IPS-15b (cell line): ENCODE measurements at regions not wholly inside any gene's neighbourhood (a gene's known extent, or its start where the extent isn't known, plus 50 kb on each side); places are given as distances from the start of the nearest gene placed in this dataset.

Experiments used
- H3K27me3 ChIP-seq: one replicate; pipeline ENCODE4 v1.6.1; 2013; ENCODE audit warnings: low read length; ENCODE audit not compliant: control insufficient read depth, insufficient read depth
- H3K36me3 ChIP-seq: one replicate; pipeline ENCODE4 v1.6.1; 2013; ENCODE audit warnings: low read length; ENCODE audit not compliant: control insufficient read depth, insufficient read depth
- H3K4me1 ChIP-seq: one replicate; pipeline ENCODE4 v1.6.1; 2013; ENCODE audit warnings: mild to moderate bottlenecking, low read length; ENCODE audit not compliant: control insufficient read depth, insufficient read depth
- H3K4me3 ChIP-seq: one replicate; pipeline ENCODE4 v1.5.1; 2013; ENCODE audit warnings: low read depth, low read length
- H3K9ac ChIP-seq: one replicate; pipeline ENCODE4 v1.6.1; 2013; ENCODE audit warnings: low read depth, mild to moderate bottlenecking, low read length
- H3K9me3 ChIP-seq: one replicate; pipeline ENCODE4 v1.6.1; 2013; ENCODE audit warnings: mild to moderate bottlenecking, low read length; ENCODE audit not compliant: control insufficient read depth, insufficient read depth

DNA sequence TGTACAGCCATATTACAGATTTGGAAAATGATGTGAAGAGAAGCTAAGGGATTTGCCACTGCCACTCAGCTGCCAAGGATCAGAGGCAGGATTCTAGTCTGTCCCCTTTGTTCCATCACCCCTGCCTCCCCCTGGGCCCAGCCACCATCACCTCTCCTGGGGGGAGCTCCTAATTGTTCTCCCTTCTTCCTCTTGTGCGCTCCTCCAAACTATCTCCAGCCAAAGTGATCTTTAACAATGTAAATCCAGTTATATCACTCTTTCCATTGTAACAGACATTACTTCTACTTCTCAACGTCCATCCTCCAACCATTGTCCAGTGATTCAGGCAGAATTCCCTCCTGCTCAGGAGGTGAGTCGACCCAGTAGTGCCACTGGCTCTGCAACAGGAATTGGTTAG lies 164.1 kb downstream of the PLPP3 start:
- H3K27me3 ChIP-seq: no peaks in the 10 kb centered on the region
- no peaks in the 10 kb centered on the region for H3K36me3 ChIP-seq
- H3K9me3 ChIP-seq: no peaks in the 10 kb centered on the region
- H3K9ac ChIP-seq: no peak overlapping the region
- H3K4me3 ChIP-seq: no peak overlapping the region
- H3K4me1 ChIP-seq: peaks cover 4% of the 10 kb centered on the region

DNA sequence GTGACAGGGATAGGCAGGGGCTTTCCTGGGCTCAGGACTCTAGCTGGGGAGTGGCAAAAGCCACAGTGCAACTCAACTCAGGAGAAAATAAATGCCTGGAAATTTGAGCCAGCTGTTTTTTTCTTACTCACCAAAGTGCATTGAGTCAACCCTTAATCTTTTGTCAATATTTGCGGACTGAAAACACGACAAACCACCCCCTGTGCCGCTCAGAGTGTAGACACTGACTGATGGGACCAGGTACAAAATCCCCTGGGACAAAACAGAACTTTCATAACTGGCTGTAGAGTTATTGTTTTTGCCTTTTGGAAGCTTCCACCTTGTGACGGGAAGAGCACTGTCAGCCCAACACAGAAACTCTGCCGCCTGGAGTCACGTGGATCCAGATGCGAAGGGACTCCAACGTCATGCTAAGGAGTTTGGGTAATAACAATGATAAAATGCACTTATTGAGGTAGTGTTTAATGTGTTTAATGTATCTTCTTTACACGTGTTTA lies 164.6 kb downstream of the PLPP3 start:
- Histone ChIP-seq H3K27me3 (no peaks in the 10 kb centered on the region), H3K36me3 (no peaks in the 10 kb centered on the region), H3K9ac (no peak overlapping the region), H3K4me3 (no peak overlapping the region), H3K4me1 (peaks cover 4% of the 10 kb centered on the region), H3K9me3 (no peaks in the 10 kb centered on the region)

DNA sequence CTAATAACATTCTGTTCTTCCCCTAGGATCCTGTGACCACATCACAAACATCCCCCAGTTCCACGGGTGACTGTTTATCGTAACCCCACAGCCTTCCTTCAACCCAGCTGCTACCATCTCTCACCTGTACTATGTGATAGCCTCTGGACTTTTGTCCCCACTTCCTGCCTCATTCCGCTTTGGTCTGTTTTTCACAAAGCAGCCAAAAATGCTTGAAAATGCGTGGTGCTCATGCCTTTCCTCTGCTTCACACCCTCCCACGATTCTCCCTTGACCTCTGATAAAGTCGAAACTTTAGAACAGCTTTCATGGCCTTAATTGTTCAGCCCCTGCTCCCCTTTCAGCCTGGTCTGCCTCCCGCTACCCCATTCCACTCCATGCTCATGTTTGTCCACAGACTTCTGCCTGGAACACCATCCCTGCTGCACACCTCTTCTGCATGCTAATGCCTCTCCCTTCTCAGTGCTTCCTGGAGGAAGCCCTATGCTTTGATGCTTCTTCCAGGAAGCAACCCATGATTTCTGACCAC lies 165.6 kb downstream of the PLPP3 start:
- Histone ChIP-seq H3K27me3 (no peaks in the 10 kb centered on the region), H3K4me3 (no peak overlapping the region), H3K9ac (no peak overlapping the region), H3K36me3 (no peaks in the 10 kb centered on the region), H3K4me1 (peaks cover 4% of the 10 kb centered on the region), H3K9me3 (no peaks in the 10 kb centered on the region)

DNA sequence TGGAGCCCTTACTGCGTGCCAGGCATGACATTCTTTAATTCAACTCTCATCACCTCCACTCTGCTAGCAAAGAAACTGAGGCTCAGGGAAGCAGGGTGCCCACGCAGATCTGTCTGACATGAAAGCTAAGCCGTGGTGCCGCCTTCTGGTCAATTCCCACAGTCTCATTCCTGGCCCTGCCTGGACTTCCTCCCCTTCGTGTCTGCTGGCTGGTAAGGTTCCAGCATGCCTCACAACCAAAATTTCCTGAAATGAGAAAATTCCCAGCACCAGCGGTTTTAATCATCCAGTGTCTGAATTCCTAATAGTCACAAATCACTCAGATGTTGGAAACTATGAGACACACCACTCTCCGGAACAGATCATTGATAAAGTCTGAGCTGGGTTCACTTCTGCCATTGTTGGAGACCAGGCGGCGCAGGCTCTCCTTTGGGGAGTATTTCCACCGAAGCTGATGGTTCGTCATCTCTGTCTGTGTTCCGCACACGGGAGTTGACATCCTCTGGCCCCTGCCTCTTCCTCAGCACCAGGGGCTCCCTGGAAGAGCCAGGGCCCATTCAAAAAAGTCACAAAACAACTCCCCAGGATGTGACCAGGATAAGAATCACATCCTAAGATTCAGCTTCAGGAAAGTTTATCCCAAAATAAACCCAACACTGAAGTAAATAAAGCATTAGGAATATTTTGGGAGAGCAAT lies 167.7 kb downstream of the PLPP3 start:
- Histone ChIP-seq H3K36me3 (no peaks in the 10 kb centered on the region), H3K27me3 (no peaks in the 10 kb centered on the region), H3K4me3 (no peak overlapping the region), H3K9me3 (no peaks in the 10 kb centered on the region), H3K9ac (no peak overlapping the region), H3K4me1 (peaks cover 4% of the 10 kb centered on the region)

DNA sequence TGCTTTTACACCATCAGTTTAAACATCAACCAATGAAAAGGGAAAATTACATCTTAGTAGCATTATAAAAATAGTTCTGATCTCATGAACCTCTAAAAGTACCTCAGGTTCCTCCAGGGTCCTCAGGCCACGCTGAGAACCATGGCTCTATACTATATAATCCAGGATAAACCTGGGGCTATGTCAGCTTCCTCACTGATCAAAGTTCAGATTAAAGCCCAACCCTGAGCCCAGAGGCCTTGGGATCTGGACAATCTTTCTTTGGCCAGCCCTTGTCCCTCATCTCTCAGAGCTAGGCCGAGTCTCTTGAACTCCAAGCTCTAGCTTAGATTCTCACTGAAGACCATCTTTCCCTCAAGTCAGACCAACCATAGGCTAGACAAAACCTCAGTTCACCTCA lies 168.3 kb downstream of the PLPP3 start:
- no peak overlapping the region for H3K9ac ChIP-seq
- H3K4me1 ChIP-seq: peaks cover 4% of the 10 kb centered on the region

DNA sequence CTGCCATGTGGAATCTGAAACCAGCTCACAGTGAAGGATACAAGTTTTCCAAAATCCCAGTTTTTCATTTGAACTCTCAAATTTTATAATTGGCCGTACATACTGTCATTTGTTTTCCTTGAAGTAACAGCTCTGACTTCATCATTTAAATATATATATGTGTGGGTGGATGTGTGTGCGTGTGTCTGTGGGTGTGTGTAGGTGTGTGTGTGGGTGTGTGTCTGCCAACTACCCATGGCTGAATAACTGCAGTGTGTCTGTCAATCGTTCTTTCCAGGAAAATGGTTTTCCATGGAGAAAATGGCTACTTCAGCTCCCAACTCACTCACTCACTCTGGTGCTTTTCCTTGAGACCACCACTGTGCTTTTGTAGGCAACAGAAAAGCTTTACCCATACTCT lies 169.0 kb downstream of the PLPP3 start:
- H3K36me3 ChIP-seq: no peaks in the 10 kb centered on the region
- H3K9me3 ChIP-seq: no peaks in the 10 kb centered on the region
- no peak overlapping the region for H3K9ac ChIP-seq
- H3K27me3 ChIP-seq: no peaks in the 10 kb centered on the region
- H3K4me3 ChIP-seq: no peak overlapping the region
- peaks cover 4% of the 10 kb centered on the region for H3K4me1 ChIP-seq

More for the DNA sequence above, 168.3 kb downstream of the PLPP3 start:
- Histone ChIP-seq H3K9me3 (no peaks in the 10 kb centered on the region), H3K27me3 (no peaks in the 10 kb centered on the region), H3K36me3 (no peaks in the 10 kb centered on the region), H3K4me3 (no peak overlapping the region)

DNA sequence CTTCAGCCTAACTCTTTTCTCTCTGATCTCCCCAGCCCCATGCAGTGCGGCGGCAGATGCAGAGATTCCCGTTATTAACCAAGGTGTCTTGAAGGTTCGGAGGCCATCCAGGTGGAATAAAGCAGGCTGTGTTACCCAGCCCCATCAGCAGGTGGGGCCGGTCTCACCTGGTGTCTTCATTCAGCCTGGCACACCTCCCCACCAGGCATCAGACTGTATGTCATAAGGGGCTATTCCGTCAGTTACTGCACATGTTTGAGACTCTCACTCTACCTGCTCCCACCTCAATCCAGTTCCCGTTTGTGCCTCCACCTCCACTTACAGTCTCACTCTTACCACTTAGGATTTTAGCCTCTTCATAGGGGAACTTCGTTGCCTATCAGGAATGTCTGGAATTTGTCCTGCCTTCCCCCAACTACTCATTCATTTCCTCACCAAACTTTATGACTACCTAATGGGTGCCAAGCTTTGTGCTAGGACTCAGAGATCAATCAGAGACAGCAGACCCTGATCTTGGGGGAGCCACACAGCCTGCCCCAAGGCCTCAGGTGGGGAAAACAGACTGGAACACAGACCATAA lies 170.2 kb downstream of the PLPP3 start:
- Histone ChIP-seq H3K4me1 (peaks cover 4% of the 10 kb centered on the region), H3K9ac (no peak overlapping the region), H3K36me3 (no peaks in the 10 kb centered on the region), H3K9me3 (no peaks in the 10 kb centered on the region), H3K27me3 (no peaks in the 10 kb centered on the region), H3K4me3 (no peak overlapping the region)

DNA sequence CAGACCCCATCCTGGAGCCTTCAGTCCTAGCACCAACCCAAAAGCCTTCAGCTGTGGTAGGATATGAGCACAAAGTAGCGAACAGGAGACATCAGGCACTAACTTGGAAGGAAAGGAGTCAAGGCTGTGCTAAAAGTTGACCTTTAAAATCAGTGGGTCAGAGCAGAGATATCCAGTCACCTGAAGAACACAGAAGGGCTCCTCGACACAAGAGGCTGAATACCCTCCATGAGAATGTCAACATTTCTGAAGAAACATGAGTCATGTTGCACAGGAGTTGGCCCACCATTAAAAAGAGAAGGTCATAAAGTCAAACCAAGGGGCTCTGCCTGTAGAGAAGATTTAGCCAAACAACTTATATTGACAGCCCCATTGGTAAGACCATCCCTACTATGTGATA lies 172.5 kb downstream of the PLPP3 start:
- Histone ChIP-seq H3K4me3 (no peak overlapping the region), H3K9me3 (no peaks in the 10 kb centered on the region), H3K9ac (no peak overlapping the region), H3K4me1 (no peaks in the 10 kb centered on the region), H3K36me3 (no peaks in the 10 kb centered on the region), H3K27me3 (no peaks in the 10 kb centered on the region)

DNA sequence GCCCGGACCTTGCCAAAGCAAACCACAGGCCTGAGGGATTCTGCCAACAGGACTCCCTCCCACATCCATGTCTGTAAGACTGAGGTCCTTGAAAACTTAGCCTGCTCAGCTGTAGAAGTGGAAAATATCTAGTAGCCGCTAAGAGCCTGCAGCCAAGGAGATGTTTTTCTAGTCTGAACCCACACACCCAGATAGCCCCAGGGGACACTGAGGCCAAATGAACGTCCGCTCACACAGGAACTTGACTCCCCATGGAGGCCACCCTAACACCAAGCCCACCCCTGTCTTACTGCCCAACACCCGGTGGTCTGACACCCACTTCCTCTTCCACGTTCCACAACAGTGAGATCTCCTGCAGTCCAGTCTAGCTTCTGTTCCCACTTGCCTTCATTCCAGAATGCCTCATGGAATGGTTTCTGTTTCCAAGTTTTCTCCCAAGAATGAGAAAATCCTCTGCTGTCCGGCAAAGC lies 174.8 kb downstream of the PLPP3 start:
- Histone ChIP-seq H3K4me3 (no peak overlapping the region), H3K4me1 (no peaks in the 10 kb centered on the region), H3K9ac (no peak overlapping the region)

DNA sequence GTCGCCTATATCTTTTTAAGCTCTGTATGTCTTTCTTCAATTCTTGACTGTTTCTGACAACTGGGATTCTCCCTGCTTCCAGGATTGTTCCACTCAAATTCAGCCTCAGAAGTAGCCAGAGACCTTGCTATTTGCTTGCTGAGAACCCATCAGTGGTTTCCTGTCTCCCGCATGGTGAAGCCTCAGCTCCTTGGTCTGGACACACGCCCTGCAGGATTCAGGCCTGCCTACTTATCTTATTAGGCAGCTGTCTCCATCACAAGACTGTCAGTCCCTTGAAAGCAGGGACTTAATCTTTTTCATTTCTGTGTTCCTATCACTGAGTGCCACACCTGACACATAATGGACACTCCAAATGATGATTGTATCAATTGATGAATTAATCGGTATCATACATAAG lies 175.3 kb downstream of the PLPP3 start:
- Histone ChIP-seq H3K9me3 (no peaks in the 10 kb centered on the region), H3K27me3 (no peaks in the 10 kb centered on the region), H3K4me1 (no peaks in the 10 kb centered on the region), H3K36me3 (no peaks in the 10 kb centered on the region), H3K4me3 (no peak overlapping the region), H3K9ac (no peak overlapping the region)

More for the DNA sequence above, 174.8 kb downstream of the PLPP3 start:
- H3K27me3 ChIP-seq: no peaks in the 10 kb centered on the region
- no peaks in the 10 kb centered on the region for H3K36me3 ChIP-seq
- H3K9me3 ChIP-seq: no peaks in the 10 kb centered on the region

DNA sequence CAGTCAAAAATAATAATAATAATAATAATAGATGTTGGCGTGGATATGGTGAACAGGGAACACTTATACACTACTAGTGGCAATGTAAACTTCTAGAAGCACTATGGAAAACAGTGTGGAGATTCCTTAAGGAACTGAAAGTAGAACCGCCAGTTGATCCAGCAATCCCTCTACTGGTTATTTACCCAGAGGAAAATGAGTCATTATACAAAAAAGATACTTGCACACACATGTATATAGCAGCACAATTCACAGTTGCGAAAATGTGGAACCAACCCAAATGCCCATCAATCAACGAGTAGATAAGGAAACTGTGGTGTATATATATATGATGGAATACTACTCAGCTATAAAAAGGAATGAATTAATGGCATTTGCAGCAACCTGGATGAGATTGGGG lies 176.0 kb downstream of the PLPP3 start:
- Histone ChIP-seq H3K27me3 (no peaks in the 10 kb centered on the region), H3K9ac (no peak overlapping the region), H3K36me3 (no peaks in the 10 kb centered on the region), H3K4me3 (no peak overlapping the region), H3K9me3 (no peaks in the 10 kb centered on the region), H3K4me1 (no peaks in the 10 kb centered on the region)

DNA sequence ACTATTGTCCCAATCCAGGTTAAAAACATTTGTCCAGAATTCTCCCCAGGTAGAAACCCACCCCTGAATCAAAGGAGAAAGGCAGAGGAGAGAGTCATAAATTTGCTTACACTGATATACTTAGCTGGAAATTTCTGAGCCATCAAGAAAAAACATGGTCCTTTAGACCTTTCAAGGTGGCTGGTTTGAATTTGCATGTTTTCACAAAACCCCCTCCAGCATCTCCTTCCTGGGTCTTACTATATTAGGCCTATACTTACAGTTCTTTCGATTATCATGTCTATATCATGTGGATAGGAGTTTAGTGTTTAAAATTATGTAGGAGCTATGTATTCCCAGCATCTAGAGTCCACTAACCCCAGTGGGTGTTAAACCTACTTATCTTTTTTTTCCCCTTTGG lies 178.2 kb downstream of the PLPP3 start:
- no peaks in the 10 kb centered on the region for H3K9me3 ChIP-seq
- H3K9ac ChIP-seq: no peak overlapping the region
- H3K36me3 ChIP-seq: no peaks in the 10 kb centered on the region
- H3K27me3 ChIP-seq: no peaks in the 10 kb centered on the region
- no peaks in the 10 kb centered on the region for H3K4me1 ChIP-seq
- no peak overlapping the region for H3K4me3 ChIP-seq
